ENCODE measurements at regions not wholly inside any gene's neighbourhood (a gene's known extent, or its start where the extent isn't known, plus 50 kb on each side); places are given as distances from the start of the nearest gene placed in this dataset.

GRCh38 chr10:131762789-131763696, 137.8 kb upstream of the PPP2R2D start:
- no peak overlapping the region for H3K4me2 ChIP-seq (ENCODE audit: control insufficient read depth, insufficient read depth)
- no peak overlapping the region for H3K4me3 ChIP-seq
- POLR2A ChIA-PET: no interaction called here
- SMC1A ChIA-PET (ENCODE audit: uncharacterized antibody, unreplicated experiment): interaction anchor here (1.6 kb wide), 1 partner anchor 23 kb away, joined by 3 read pairs; no protein-coding TSS in a partner anchor
- WGBS (ENCODE audit: insufficient coverage, insufficient replicate concordance, low lambda C conversion rate, missing lambda C conversion rate): 34% methylated on average over 15 of the region's 15 CpGs
- H3K27me3 ChIP-seq (replicated peaks in 1 of 2; ENCODE audit: control insufficient read depth in 2 of 2, insufficient read depth in 2 of 2, low read length in 1 of 2): no peaks in the 10 kb centered on the region
- H4K20me1 ChIP-seq (ENCODE audit: control insufficient read depth, insufficient read depth): no peaks in the 10 kb centered on the region
- RAD21 ChIA-PET (ENCODE audit: unreplicated experiment): interaction anchor here (0.6 kb wide), 1 partner anchor 15 kb away, joined by 3 read pairs; no protein-coding TSS in a partner anchor
- no peak overlapping the region for H2AFZ ChIP-seq (ENCODE audit: control insufficient read depth, low read depth, low read length)
- no peaks in the 10 kb centered on the region for H3K79me2 ChIP-seq (ENCODE audit: control insufficient read depth, insufficient read depth, low read length)
- no peak overlapping the region for H3K27ac ChIP-seq (ENCODE audit: control insufficient read depth, insufficient read depth)
- no peak for TF ChIP-seq CREM (IDR thresholded peaks at IDR 0.05; ENCODE audit: low read depth)
- TF ChIP-seq JUND (IDR thresholded peaks at IDR 0.05; ENCODE audit: low read depth, low read length): no peak
- TF ChIP-seq SMAD5 (IDR thresholded peaks at IDR 0.05; ENCODE audit: low read depth): no peak
- TF ChIP-seq ZSCAN29 (IDR thresholded peaks at IDR 0.05): no peak
- no peaks in the 10 kb centered on the region; the same call in 2 of the 3 replicates for H3K9me3 ChIP-seq (replicated peaks; ENCODE audit: control insufficient read depth, insufficient read depth, low read length)
- no peak overlapping the region for H3K9ac ChIP-seq (ENCODE audit: control insufficient read depth, insufficient read depth, low read length)
- intact Hi-C loops (cut with micrococcal nuclease; ENCODE audit: unreplicated experiment) (no loop called here), in situ Hi-C loops (cut with MboI) (no loop called here)
- CTCF ChIA-PET: no interaction called here
- ATAC-seq: no peak
- FAIRE-seq: no peak
- no peaks in the 10 kb centered on the region for H3K4me1 ChIP-seq (ENCODE audit: control insufficient read depth, insufficient read depth, low read length)
- DNase-seq (ENCODE audit: low read depth, low spot score): no peak
- no TSS peak for BruUV-seq (replicated peaks)
- no peaks in the 10 kb centered on the region for H3K36me3 ChIP-seq (ENCODE audit: control insufficient read depth in 2 of 2, insufficient read depth in 2 of 2, low read length in 1 of 2)

- intact Hi-C loops (cut with micrococcal nuclease; ENCODE audit: unreplicated experiment) (no loop called here), in situ Hi-C loops (cut with MboI) (no loop called here)
- H3K9me3 ChIP-seq (replicated peaks; ENCODE audit: control insufficient read depth, insufficient read depth, low read length): no peaks in the 10 kb centered on the region; the same call in 2 of the 3 replicates
- no peak overlapping the region for H2AFZ ChIP-seq (ENCODE audit: control insufficient read depth, low read depth, low read length)
- no peak overlapping the region for H3K9ac ChIP-seq (ENCODE audit: control insufficient read depth, insufficient read depth, low read length)
- ChIA-PET CTCF (interaction anchor here (0.9 kb wide), 1 partner anchor 21 kb away, joined by 4 read pairs; no protein-coding TSS in a partner anchor), POLR2A (no interaction called here), RAD21 (ENCODE audit: unreplicated experiment) (no interaction called here), SMC1A (ENCODE audit: uncharacterized antibody, unreplicated experiment) (no interaction called here)
- no peak for ATAC-seq
- TF ChIP-seq GABPA (IDR thresholded peaks at IDR 0.05; ENCODE audit: low read depth): no peak
- no peak for TF ChIP-seq HCFC1 (IDR thresholded peaks at IDR 0.05; ENCODE audit: low read length)
- TF ChIP-seq SUPT20H (IDR thresholded peaks at IDR 0.05; ENCODE audit: borderline replicate concordance, control insufficient read depth, low read depth, low read length): no peak
- no peak for TF ChIP-seq NR2F1 (conservative IDR thresholded peaks at IDR 0.05)
- TF ChIP-seq KLF5 (IDR thresholded peaks at IDR 0.05; ENCODE audit: partially characterized antibody): no peak
- TF ChIP-seq FOXK2 (IDR thresholded peaks at IDR 0.05): no peak
- no peaks in the 10 kb centered on the region for H3K36me3 ChIP-seq (ENCODE audit: control insufficient read depth in 2 of 2, insufficient read depth in 2 of 2, low read length in 1 of 2)
- no peak overlapping the region for H3K4me3 ChIP-seq
- no peaks in the 10 kb centered on the region for H3K79me2 ChIP-seq (ENCODE audit: control insufficient read depth, insufficient read depth, low read length)
- H3K4me1 ChIP-seq (ENCODE audit: control insufficient read depth, insufficient read depth, low read length): no peaks in the 10 kb centered on the region
- no peak overlapping the region for H3K4me2 ChIP-seq (ENCODE audit: control insufficient read depth, insufficient read depth)
- 26% methylated on average over 9 of the region's 9 CpGs for WGBS (ENCODE audit: insufficient coverage, insufficient replicate concordance, low lambda C conversion rate, missing lambda C conversion rate)
- no peaks in the 10 kb centered on the region for H4K20me1 ChIP-seq (ENCODE audit: control insufficient read depth, insufficient read depth)
- FAIRE-seq: no peak
- no peak for DNase-seq (ENCODE audit: low read depth, low spot score)
- H3K27me3 ChIP-seq (replicated peaks in 1 of 2; ENCODE audit: control insufficient read depth in 2 of 2, insufficient read depth in 2 of 2, low read length in 1 of 2): no peaks in the 10 kb centered on the region
- no peak overlapping the region for H3K27ac ChIP-seq (ENCODE audit: control insufficient read depth, insufficient read depth)
- BruUV-seq (replicated peaks): no TSS peak
These were observed 135.9 kb upstream of the PPP2R2D start for GRCh38 chr10:131764929-131765328.
